CD14-positive monocyte (primary cell): ENCODE measurements at regions not wholly inside any gene's neighbourhood (a gene's known extent, or its start where the extent isn't known, plus 50 kb on each side); places are given as distances from the start of the nearest gene placed in this dataset.

Experiments used
- DNase-seq, 3 donors: peaks; one replicate each; pipeline ENCODE4 v3.0.0-alpha.2; 2011 to 2022
- H2AFZ ChIP-seq: 2 replicates; pipeline ENCODE4 v1.6.0; 2012; ENCODE audit warnings: mild to moderate bottlenecking, low read depth, low read length, inconsistent platforms; ENCODE audit not compliant: insufficient read depth, poor library complexity, severe bottlenecking
- H3K27ac ChIP-seq, 2 donors: 1 replicate in 1 of 2; 2 replicates in 1 of 2; pipeline ENCODE4 v1.5.1; 2012 to 2013; ENCODE audit warnings: low read length in 2 of 2, control low read depth in 1 of 2, inconsistent platforms in 1 of 2, low read depth in 1 of 2, mild to moderate bottlenecking in 1 of 2
- H3K27me3 ChIP-seq, 2 donors: one replicate each; pipeline versions ENCODE4 v1.6.0 to v1.6.1; 2011 to 2013; ENCODE audit warnings: low read length in 2 of 2; ENCODE audit not compliant: control insufficient read depth in 2 of 2, insufficient read depth in 2 of 2
- H3K36me3 ChIP-seq, 2 donors: replicated peaks in 1 of 2; 1 replicate in 1 of 2; 2 replicates in 1 of 2; pipeline versions ENCODE4 v1.5.1 to v1.6.1; 2012 to 2013; ENCODE audit warnings: low read length in 2 of 2, control low read depth in 1 of 2, inconsistent platforms in 1 of 2, mild to moderate bottlenecking in 1 of 2; ENCODE audit not compliant: insufficient read depth in 2 of 2, control insufficient read depth in 1 of 2
- H3K4me1 ChIP-seq, 2 donors: 1 replicate in 1 of 2; 2 replicates in 1 of 2; pipeline versions ENCODE4 v1.5.1 to v1.6.1; 2012 to 2013; ENCODE audit warnings: low read length in 2 of 2, control low read depth in 1 of 2, inconsistent platforms in 1 of 2, mild to moderate bottlenecking in 1 of 2, moderate library complexity in 1 of 2; ENCODE audit not compliant: insufficient read depth in 2 of 2, control insufficient read depth in 1 of 2
- H3K4me2 ChIP-seq: replicated peaks from 2 replicates; pipeline ENCODE3; 2012; ENCODE audit warnings: low read length, moderate library complexity, mild to moderate bottlenecking; ENCODE audit not compliant: poor library complexity, severe bottlenecking; ENCODE audit errors: extremely low read depth
- H3K4me3 ChIP-seq, 3 experiments: fragments of 200-600 bp in 1 of 3; sonication (generic) in 1 of 3; replicated peaks in 1 of 3; 1 replicate in 2 of 3; 2 replicates in 1 of 3; pipeline ENCODE4 v1.5.1; 2011 to 2013; ENCODE audit warnings: low read length in 3 of 3, mild to moderate bottlenecking in 3 of 3, control low read depth in 2 of 3, low read depth in 2 of 3, inconsistent platforms in 1 of 3, moderate library complexity in 1 of 3
- H3K79me2 ChIP-seq: 2 replicates; pipeline ENCODE4 v1.6.0; 2012; ENCODE audit warnings: mild to moderate bottlenecking, control low read depth, inconsistent platforms, low read length, moderate library complexity; ENCODE audit not compliant: insufficient read depth
- H3K9ac ChIP-seq: 2 replicates; pipeline ENCODE4 v1.6.0; 2017; ENCODE audit warnings: low read length, mild to moderate bottlenecking; ENCODE audit not compliant: insufficient read depth, poor library complexity, severe bottlenecking
- H3K9me3 ChIP-seq, 2 donors: replicated peaks in 1 of 2; 1 replicate in 1 of 2; 2 replicates in 1 of 2; pipeline versions ENCODE4 v1.5.1 to v1.6.1; 2012 to 2013; ENCODE audit warnings: low read length in 2 of 2, control low read depth in 1 of 2; ENCODE audit not compliant: control insufficient read depth in 1 of 2, insufficient read depth in 1 of 2
- H4K20me1 ChIP-seq: 2 replicates; pipeline ENCODE4 v1.6.0; 2012; ENCODE audit warnings: mild to moderate bottlenecking, low read length, control low read depth, moderate library complexity; ENCODE audit not compliant: insufficient read depth
- H3K27ac Mint-ChIP-seq, 7 donors: one replicate each; pipeline ENCODE4 v1.8.0; 2020; ENCODE audit warnings: mild to moderate bottlenecking in 7 of 7, mixed read lengths in 7 of 7, moderate library complexity in 6 of 7, inconsistent platforms in 2 of 7
- H3K27me3 Mint-ChIP-seq, 3 donors: one replicate each; pipeline ENCODE4 v1.8.0; 2021 to 2022; ENCODE audit warnings: low read depth in 3 of 3, mild to moderate bottlenecking in 3 of 3, mixed read lengths in 3 of 3, moderate library complexity in 3 of 3, inconsistent platforms in 1 of 3
- H3K36me3 Mint-ChIP-seq, 2 donors: one replicate each; pipeline ENCODE4 v1.8.0; 2020; ENCODE audit warnings: mixed read lengths in 2 of 2, inconsistent platforms in 1 of 2, mild to moderate bottlenecking in 1 of 2
- H3K4me1 Mint-ChIP-seq: one replicate; pipeline ENCODE4 v1.8.0; 2020; ENCODE audit warnings: mild to moderate bottlenecking, mixed read lengths
- H3K4me3 Mint-ChIP-seq, 2 donors: one replicate each; pipeline ENCODE4 v1.8.0; 2020; ENCODE audit warnings: mild to moderate bottlenecking in 2 of 2, mixed read lengths in 2 of 2, moderate library complexity in 1 of 2
- H3K9me3 Mint-ChIP-seq, 7 donors: one replicate each; pipeline ENCODE4 v1.8.0; 2020 to 2022; ENCODE audit warnings: mixed read lengths in 7 of 7, mild to moderate bottlenecking in 6 of 7, moderate library complexity in 6 of 7, inconsistent platforms in 2 of 7
- WGBS: methylation state at CpG from one replicate; pipeline ENCODE4 v1.1.5; 2013; ENCODE audit warnings: missing lambda C conversion rate; ENCODE audit not compliant: insufficient coverage; 5-methylcytosine and 5-hydroxymethylcytosine counted together
- intact Hi-C, 2 donors: fragments of 100-400 bp; cut with micrococcal nuclease; formaldehyde crosslinking; loops; one replicate each; pipeline versions ENCODE4 v1.15.0 to v1.15.1; 2023
- TF ChIP-seq, protein P1 (sequence below): fragments of 200-600 bp; IDR thresholded peaks from one replicate; pipeline ENCODE4 v1.8.0; 2022; ENCODE audit warnings: antibody characterized with exemption, mild to moderate bottlenecking

DNA sequence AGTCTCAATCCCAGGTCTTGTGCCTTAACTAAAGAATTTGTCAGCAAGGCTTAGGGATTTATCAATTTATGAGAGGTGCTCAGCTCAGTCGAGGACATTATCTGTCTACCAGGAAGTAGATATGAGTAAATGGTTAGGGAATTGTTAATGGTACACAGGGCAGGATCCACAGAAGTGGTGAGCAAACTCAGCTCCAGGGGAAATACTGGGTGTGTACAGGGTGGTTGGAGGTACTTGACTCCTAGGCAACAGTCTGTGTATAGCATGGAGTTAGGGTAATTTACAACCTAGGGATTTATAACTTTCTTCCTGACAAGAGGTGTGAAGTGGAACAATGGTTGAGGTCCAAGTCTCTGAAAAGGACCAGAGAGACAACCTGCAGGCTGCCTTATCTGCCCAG lies 123.4 kb upstream of the OR9Q1 start:
- Histone ChIP-seq H3K27me3 (no peaks in the 10 kb centered on the region), H3K4me3 (no peak overlapping the region), H3K9ac (no peak overlapping the region), H3K36me3 (no peaks in the 10 kb centered on the region), H2AFZ (no peak overlapping the region), H3K4me1 (no peaks in the 10 kb centered on the region), H3K9me3 (no peaks in the 10 kb centered on the region), H4K20me1 (no peaks in the 10 kb centered on the region), H3K27ac (no peak overlapping the region), H3K4me2 (no peak overlapping the region), H3K79me2 (no peaks in the 10 kb centered on the region)
- peaks cover 3 to 10% (median 7%) of the 10 kb centered on the region in 3 donors for H3K27me3 Mint-ChIP-seq
- intact Hi-C loops: no loop called here
- H3K4me1 Mint-ChIP-seq: peaks cover 9% of the 10 kb centered on the region
- no peaks in the 10 kb centered on the region for H3K36me3 Mint-ChIP-seq
- no peak overlapping the region for H3K27ac Mint-ChIP-seq
- TF ChIP-seq, protein P1, sequence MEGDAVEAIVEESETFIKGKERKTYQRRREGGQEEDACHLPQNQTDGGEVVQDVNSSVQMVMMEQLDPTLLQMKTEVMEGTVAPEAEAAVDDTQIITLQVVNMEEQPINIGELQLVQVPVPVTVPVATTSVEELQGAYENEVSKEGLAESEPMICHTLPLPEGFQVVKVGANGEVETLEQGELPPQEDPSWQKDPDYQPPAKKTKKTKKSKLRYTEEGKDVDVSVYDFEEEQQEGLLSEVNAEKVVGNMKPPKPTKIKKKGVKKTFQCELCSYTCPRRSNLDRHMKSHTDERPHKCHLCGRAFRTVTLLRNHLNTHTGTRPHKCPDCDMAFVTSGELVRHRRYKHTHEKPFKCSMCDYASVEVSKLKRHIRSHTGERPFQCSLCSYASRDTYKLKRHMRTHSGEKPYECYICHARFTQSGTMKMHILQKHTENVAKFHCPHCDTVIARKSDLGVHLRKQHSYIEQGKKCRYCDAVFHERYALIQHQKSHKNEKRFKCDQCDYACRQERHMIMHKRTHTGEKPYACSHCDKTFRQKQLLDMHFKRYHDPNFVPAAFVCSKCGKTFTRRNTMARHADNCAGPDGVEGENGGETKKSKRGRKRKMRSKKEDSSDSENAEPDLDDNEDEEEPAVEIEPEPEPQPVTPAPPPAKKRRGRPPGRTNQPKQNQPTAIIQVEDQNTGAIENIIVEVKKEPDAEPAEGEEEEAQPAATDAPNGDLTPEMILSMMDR: no peak
- peaks cover 0 to 5% (median 0%) of the 10 kb centered on the region in 7 donors for H3K9me3 Mint-ChIP-seq
- no peak overlapping the region for H3K4me3 Mint-ChIP-seq
- no peak for DNase-seq
- 89% methylated on average over 1 of the region's 1 CpG for WGBS

DNA sequence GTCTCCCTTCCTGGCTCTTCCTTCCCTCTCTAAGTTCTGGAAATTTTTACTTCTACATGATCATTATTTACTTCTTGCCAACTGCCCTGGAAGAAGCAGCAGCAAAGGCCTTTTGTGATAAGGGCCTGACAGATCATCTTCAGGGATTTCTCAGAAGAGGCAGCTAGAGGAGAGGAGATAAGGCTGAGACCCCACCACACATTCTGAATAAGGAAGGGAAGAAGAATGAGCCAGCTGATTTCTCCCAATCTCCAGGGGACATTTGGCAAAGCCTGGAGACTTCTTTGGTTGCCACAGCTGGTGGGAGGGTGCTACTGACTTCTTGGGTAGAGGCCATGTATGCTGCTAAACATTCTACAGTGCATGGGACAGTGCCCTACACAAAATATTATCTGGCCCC lies 122.4 kb upstream of the OR9Q1 start:
- intact Hi-C loops: no loop called here
- Histone ChIP-seq H3K79me2 (no peaks in the 10 kb centered on the region), H3K36me3 (no peaks in the 10 kb centered on the region), H4K20me1 (no peaks in the 10 kb centered on the region), H2AFZ (no peak overlapping the region), H3K9ac (no peak overlapping the region), H3K27ac (no peak overlapping the region), H3K4me3 (no peak overlapping the region), H3K4me1 (no peaks in the 10 kb centered on the region), H3K27me3 (no peaks in the 10 kb centered on the region), H3K9me3 (no peaks in the 10 kb centered on the region), H3K4me2 (no peak overlapping the region)
- H3K36me3 Mint-ChIP-seq: no peaks in the 10 kb centered on the region
- no peak overlapping the region for H3K4me3 Mint-ChIP-seq
- H3K9me3 Mint-ChIP-seq: peaks cover 0 to 5% (median 0%) of the 10 kb centered on the region in 7 donors
- TF ChIP-seq, protein P1: no peak
- peaks cover 9% of the 10 kb centered on the region for H3K4me1 Mint-ChIP-seq
- H3K27ac Mint-ChIP-seq: no peak overlapping the region
- peaks cover 3 to 10% (median 8%) of the 10 kb centered on the region in 3 donors for H3K27me3 Mint-ChIP-seq
- DNase-seq: no peak
